ENCODE measurements at regions not wholly inside any gene's neighbourhood (a gene's known extent, or its start where the extent isn't known, plus 50 kb on each side); places are given as distances from the start of the nearest gene placed in this dataset.

GRCh38 chr14:99329711-99330315, 57.8 kb upstream of the BCL11B start:
- TF ChIP-seq CTCF (IDR thresholded peaks at IDR 0.05; ENCODE audit: insufficient read depth, low read depth, low read length, missing control alignments), result peak; percentile 2

GRCh38 chr14:99327458-99328250, 55.7 kb upstream of the BCL11B start:
- H3K4me3 ChIP-seq (ENCODE audit: low read length), result no peak overlapping the region
- DNase-seq (ENCODE audit: low read depth), result peak; percentile 89
- no peak for TF ChIP-seq CTCF (IDR thresholded peaks at IDR 0.05; ENCODE audit: insufficient read depth, low read depth, low read length, missing control alignments)

More at GRCh38 chr14:99329711-99330315, 57.8 kb upstream of the BCL11B start:
- H3K4me3 ChIP-seq (ENCODE audit: low read length), result no peak overlapping the region
- DNase-seq (ENCODE audit: low read depth), result peak; percentile 27

- no peak for DNase-seq (ENCODE audit: low read depth)
- H3K4me3 ChIP-seq (ENCODE audit: low read length), result no peak overlapping the region
- TF ChIP-seq CTCF (IDR thresholded peaks at IDR 0.05; ENCODE audit: insufficient read depth, low read depth, low read length, missing control alignments), result no peak
Observed at GRCh38 chr14:99327050-99327449, 55.1 kb upstream of the BCL11B start.

GRCh38 chr14:99326041-99326710, 54.2 kb upstream of the BCL11B start:
- no peak for TF ChIP-seq CTCF (IDR thresholded peaks at IDR 0.05; ENCODE audit: insufficient read depth, low read depth, low read length, missing control alignments)

GRCh38 chr14:99325591-99325990, 53.6 kb upstream of the BCL11B start:
- no peak for DNase-seq (ENCODE audit: low read depth)
- no peak overlapping the region for H3K4me3 ChIP-seq (ENCODE audit: low read length)
- TF ChIP-seq CTCF (IDR thresholded peaks at IDR 0.05; ENCODE audit: insufficient read depth, low read depth, low read length, missing control alignments), result no peak

More at GRCh38 chr14:99326041-99326710, 54.2 kb upstream of the BCL11B start:
- no peak overlapping the region for H3K4me3 ChIP-seq (ENCODE audit: low read length)
- DNase-seq (ENCODE audit: low read depth), result no peak

- no peak overlapping the region for H3K4me3 ChIP-seq (ENCODE audit: low read length)
- no peak for DNase-seq (ENCODE audit: low read depth)
- no peak for TF ChIP-seq CTCF (IDR thresholded peaks at IDR 0.05; ENCODE audit: insufficient read depth, low read depth, low read length, missing control alignments)
Observed at GRCh38 chr14:99325016-99325415, 53.0 kb upstream of the BCL11B start.
